ENCODE measurements at regions not wholly inside any gene's neighbourhood (a gene's known extent, or its start where the extent isn't known, plus 50 kb on each side); places are given as distances from the start of the nearest gene placed in this dataset.

DNA sequence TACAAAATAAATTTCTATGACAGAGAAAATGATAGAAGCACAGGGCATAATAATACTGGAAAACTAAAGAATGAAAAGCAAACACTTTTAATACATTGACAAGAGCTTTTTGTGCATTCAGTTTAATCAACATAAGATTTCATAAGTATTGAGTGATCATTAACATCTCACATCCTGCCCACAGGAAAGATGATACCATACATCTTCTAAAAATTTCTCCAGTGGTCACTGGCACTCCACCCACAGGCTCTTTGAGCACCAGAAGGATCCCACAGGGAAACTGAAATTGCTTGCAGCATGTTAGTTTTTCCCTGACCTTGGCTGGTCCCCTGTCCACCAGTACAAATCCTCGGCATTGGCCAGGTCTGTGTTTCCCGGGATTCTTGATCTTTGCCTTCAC is 186.0 kb downstream of the CEMIP2 start:
- 33 to 44% (median 40%) methylated on average over 2 of the region's 2 CpGs for WGBS, 4 donors
- no peaks in the 10 kb centered on the region for H3K9me3 ChIP-seq (replicated peaks in 1 of 3)
- intact Hi-C loops (cut with DNase I), result no loop called here
- H3K36me3 ChIP-seq (replicated peaks in 1 of 2), result no peaks in the 10 kb centered on the region
- H3K4me1 ChIP-seq (replicated peaks in 1 of 2), result no peaks in the 10 kb centered on the region
- no peak overlapping the region for H3K27ac ChIP-seq
- no peak for TF ChIP-seq POLR2A (IDR thresholded peaks at IDR 0.05)
- TF ChIP-seq, protein P1, sequence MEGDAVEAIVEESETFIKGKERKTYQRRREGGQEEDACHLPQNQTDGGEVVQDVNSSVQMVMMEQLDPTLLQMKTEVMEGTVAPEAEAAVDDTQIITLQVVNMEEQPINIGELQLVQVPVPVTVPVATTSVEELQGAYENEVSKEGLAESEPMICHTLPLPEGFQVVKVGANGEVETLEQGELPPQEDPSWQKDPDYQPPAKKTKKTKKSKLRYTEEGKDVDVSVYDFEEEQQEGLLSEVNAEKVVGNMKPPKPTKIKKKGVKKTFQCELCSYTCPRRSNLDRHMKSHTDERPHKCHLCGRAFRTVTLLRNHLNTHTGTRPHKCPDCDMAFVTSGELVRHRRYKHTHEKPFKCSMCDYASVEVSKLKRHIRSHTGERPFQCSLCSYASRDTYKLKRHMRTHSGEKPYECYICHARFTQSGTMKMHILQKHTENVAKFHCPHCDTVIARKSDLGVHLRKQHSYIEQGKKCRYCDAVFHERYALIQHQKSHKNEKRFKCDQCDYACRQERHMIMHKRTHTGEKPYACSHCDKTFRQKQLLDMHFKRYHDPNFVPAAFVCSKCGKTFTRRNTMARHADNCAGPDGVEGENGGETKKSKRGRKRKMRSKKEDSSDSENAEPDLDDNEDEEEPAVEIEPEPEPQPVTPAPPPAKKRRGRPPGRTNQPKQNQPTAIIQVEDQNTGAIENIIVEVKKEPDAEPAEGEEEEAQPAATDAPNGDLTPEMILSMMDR (IDR thresholded peaks at IDR 0.05), result no peak
- no peak overlapping the region for H3K4me3 ChIP-seq
- no peaks in the 10 kb centered on the region for H3K27me3 ChIP-seq
- no peak for DNase-seq

DNA sequence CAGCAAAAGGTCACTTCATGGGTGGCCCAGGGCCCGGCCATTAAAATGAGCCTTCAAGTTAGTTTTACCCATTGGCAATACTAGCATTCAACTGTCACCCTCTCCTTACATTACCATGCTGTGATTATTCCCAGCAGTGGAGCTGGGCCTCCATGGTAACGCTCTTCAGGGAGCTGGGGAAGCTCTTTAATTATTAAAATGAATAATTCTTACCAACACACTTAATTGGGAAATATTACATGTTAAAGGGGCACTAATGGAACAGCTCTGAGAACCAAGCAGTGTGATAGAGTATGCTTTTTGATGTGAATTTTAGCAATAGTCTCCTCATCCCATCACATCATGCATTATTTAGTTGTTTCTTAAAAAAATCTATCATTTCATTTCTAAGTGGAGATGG is 187.2 kb downstream of the CEMIP2 start:
- H3K9me3 ChIP-seq (replicated peaks in 1 of 3), result no peaks in the 10 kb centered on the region
- 84 to 96% (median 95%) methylated on average over 2 of the region's 2 CpGs for WGBS, 4 donors
- TF ChIP-seq, protein P1 (IDR thresholded peaks at IDR 0.05), result no peak
- no peak for TF ChIP-seq POLR2A (IDR thresholded peaks at IDR 0.05)
- H3K27me3 ChIP-seq, result no peaks in the 10 kb centered on the region
- H3K36me3 ChIP-seq (replicated peaks in 1 of 2), result no peaks in the 10 kb centered on the region
- no peak for DNase-seq
- intact Hi-C loops (cut with DNase I), result no loop called here
- no peak overlapping the region for H3K27ac ChIP-seq
- no peaks in the 10 kb centered on the region for H3K4me1 ChIP-seq (replicated peaks in 1 of 2)
- no peak overlapping the region for H3K4me3 ChIP-seq

DNA sequence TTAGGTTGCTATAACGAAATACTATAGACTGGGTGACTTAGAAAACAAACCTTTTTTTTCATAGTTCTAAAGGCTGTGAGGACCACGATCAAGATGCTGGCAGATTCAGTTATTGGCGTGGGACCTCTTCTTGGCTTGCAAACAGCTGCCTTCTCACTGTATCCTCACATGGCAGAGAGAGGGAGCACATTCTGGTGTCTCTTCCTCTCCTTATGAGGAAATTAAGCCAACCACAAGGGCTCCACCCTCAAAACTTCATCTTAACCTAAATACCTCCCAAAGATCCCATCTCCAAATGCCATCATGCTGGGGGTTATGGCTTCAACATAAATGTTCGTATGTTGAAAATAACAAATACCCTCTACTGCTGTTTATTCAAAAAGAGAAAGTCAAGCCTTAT is 197.1 kb downstream of the CEMIP2 start:
- DNase-seq, result no peak
- TF ChIP-seq, protein P1 (IDR thresholded peaks at IDR 0.05), result no peak
- no peak for TF ChIP-seq POLR2A (IDR thresholded peaks at IDR 0.05)
- Histone ChIP-seq H3K4me1 (replicated peaks in 1 of 2) (no peaks in the 10 kb centered on the region), H3K36me3 (replicated peaks in 1 of 2) (no peaks in the 10 kb centered on the region), H3K4me3 (no peak overlapping the region), H3K27me3 (no peaks in the 10 kb centered on the region), H3K27ac (no peak overlapping the region), H3K9me3 (replicated peaks in 1 of 3) (no peaks in the 10 kb centered on the region)
- intact Hi-C loops (cut with DNase I), result no loop called here
- 63 to 84% (median 71%) methylated on average over 4 of the region's 4 CpGs for WGBS, 4 donors

DNA sequence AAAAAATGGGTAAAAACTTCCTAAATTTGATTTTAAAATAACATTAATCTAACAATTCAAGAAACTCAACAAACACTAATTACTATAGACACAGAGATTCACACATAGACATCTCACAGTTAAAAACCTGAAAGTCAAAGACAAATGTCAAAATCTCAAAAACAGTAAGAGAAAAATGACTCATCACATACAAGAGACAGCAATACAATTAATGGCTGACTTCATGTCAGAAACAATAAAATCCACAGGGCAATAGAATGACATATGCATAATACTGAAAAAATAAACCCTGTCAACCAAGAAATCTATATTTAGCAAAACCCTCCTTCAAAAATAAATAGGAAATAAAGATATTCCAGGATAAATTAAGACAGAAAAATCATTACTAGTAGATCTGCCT is 200.4 kb downstream of the CEMIP2 start:
- Histone ChIP-seq H3K27me3 (no peaks in the 10 kb centered on the region), H3K4me3 (no peak overlapping the region), H3K27ac (no peak overlapping the region), H3K9me3 (replicated peaks in 1 of 3) (no peaks in the 10 kb centered on the region), H3K4me1 (replicated peaks in 1 of 2) (no peaks in the 10 kb centered on the region), H3K36me3 (replicated peaks in 1 of 2) (no peaks in the 10 kb centered on the region)
- intact Hi-C loops (cut with DNase I), result no loop called here
- DNase-seq, result no peak
- TF ChIP-seq POLR2A (IDR thresholded peaks at IDR 0.05), result no peak
- TF ChIP-seq, protein P1 (IDR thresholded peaks at IDR 0.05), result no peak
